ENCODE measurements at regions not wholly inside any gene's neighbourhood (a gene's known extent, or its start where the extent isn't known, plus 50 kb on each side); places are given as distances from the start of the nearest gene placed in this dataset.

GRCh38 chr10:78950656-78951587 lies 117.8 kb upstream of the ZMIZ1 start:
- no peak for TF ChIP-seq CTCF (IDR thresholded peaks at IDR 0.05)
- TF ChIP-seq SMC3 (IDR thresholded peaks at IDR 0.05; ENCODE audit: low read depth, low read length): no peak
- TF ChIP-seq REST (IDR thresholded peaks at IDR 0.05; ENCODE audit: low read depth, low read length): no peak
- no peak for TF ChIP-seq EP300 (IDR thresholded peaks at IDR 0.05; ENCODE audit: borderline replicate concordance in 1 of 2, low read depth in 1 of 2, low read length in 1 of 2)
- no peak for TF ChIP-seq FOXM1 (IDR thresholded peaks at IDR 0.05; ENCODE audit: low read depth)
- no peak for TF ChIP-seq RFX5 (IDR thresholded peaks at IDR 0.05; ENCODE audit: low read length)
- no peak for TF ChIP-seq TCF12 (IDR thresholded peaks at IDR 0.05)
- no peak for TF ChIP-seq SIN3A (IDR thresholded peaks at IDR 0.05; ENCODE audit: borderline replicate concordance, low read depth, low read length)
- TF ChIP-seq CHD2 (IDR thresholded peaks at IDR 0.05; ENCODE audit: low read length, partially characterized antibody): no peak
- no peak for TF ChIP-seq EZH2phosphoT487 (IDR thresholded peaks at IDR 0.05; ENCODE audit: borderline replicate concordance, low read depth)
